Fibroblast of gingiva (primary cell): ENCODE measurements at regions not wholly inside any gene's neighbourhood (a gene's known extent, or its start where the extent isn't known, plus 50 kb on each side); places are given as distances from the start of the nearest gene placed in this dataset.

ENCODE experiments used
- DNase-seq: peaks from one replicate; pipeline ENCODE4 v3.0.0-alpha.2; 2011; ENCODE audit warnings: low read depth

DNA sequence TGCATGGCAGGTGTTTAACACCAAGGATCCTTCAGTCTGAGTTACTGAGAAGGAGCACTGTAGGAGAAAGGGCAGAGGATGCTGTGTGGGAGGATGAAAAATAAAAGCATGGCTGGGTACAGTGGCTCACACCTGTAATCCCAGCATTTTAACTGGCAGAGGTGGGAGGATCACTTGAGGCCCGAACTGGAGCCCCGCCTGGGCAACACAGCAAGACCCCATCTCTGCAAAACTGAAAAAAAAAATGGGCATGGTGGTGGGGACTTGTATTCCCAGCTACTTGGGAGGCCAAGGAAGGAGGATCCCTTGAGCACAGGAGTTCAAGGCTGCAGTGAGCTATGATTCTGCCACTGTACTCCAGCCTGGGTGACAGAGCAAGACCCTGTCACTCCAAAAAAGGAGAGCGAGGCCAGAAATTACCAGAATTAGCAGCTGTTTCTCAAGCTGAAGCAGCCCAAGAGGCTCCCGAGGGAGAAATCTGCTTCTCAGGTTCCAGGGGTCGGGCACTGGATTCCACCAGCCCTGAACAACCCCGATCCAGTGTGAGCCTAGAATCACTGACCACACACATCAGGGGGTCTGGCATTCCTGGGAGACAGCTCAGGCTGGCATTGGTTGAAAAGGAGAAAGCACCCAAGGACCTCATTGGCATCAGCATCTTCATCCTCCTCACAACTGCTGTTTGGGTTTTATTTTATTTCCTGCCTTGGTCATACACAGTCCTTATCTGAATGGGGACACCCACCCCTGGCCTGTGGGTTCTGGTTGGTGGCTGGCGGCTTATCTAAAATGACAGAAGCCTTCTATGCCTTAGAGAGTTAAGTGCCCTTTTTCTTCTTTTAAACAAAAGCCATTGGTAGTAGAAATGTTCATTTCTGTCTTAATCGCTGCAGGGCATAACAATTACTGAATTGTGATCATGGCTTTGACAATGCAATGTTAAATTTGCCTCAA lies 66.3 kb upstream of the TRIM2 start:
- DNase-seq, result no peak

DNA sequence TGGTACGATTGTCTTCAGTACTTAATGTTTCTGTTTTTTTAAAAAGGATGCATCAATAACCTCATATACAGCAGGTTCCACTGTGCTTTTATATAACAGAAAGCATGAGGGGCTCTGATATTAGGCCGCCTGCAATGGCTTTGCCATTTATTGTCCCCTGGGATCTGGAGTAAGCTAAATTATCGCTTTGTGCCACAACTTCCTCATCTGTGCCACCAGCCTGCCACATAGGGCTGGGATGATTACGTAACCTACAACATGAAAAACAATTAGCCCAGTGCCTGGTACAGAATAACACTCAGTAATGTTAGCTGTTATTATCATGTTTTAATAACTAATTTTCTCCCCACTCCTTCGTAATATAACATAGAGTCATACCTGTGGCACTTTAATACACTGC lies 65.5 kb upstream of the TRIM2 start:
- DNase-seq, result no peak

DNA sequence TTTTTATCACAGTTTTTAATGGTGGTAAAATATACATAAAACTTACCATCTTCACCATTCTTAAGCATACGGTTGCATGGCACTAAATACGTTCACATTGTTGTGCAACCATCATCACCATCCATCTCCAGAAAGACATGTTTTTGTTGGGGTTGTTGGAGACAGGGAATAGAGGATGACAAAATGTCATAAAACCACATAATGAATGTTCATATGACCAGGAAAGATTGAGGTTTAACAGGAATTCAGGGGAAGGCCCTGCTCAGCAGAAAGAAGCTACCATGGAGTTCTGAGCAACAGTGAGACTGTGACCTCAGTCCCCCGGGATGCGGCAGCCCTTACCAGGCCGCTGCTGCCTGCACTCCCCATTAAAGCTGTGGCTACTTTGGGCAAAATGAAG lies 63.9 kb upstream of the TRIM2 start:
- no peak for DNase-seq

DNA sequence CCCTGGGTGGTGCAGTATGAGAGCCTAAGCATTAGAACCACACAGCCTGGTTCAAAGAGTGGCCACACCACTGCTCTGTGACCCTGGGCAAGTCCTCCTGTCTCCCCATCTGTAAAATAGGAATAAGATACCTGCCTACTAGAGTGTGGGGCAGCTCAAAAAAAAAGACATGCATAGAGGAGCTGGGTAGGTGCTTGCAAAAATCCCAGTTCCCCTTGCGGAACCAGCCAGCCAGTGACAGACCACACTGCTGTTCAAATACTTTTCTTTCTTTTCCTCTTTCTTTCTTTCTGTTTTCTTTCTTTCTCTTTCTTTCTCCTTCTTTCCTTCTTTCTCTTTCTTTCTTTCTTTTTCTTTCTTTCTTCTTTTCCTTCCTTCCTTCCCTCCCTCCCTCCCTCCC lies 63.0 kb upstream of the TRIM2 start:
- DNase-seq, result no peak

DNA sequence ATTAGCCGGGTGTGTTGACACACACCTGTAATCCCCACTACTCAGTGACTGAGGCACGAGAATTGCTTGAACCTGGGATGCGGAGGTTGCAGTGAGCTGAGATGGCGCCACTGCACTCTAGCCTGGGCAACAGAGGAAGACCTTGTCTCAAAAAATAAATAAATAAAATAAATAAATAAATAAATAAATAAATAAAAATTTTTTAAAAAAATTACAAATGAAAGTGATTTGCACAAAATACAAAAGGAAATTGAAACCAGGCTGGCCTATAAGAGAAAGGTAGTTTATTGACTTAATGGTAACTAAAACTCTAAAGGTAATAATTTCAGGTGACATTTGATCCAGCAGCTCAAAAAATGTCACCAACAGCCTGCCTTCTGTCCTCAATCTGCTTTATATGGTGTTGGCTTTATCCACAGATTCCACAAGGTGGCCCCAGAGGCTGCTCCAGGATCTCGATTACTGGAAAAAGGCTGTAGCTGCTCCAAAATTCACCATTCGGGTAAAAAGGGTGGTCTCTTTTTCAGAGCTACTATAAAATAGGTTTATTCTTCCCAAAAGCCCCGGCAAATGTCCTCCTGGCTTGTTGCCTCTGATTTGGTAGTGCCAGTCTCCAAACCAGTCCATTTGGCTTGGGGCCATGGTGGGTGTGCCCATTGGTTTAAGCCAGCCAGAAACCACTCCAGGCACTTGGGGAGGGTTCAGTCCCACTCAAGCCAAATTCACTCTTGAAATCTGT lies 61.4 kb upstream of the TRIM2 start:
- peak; percentile 62 for DNase-seq

DNA sequence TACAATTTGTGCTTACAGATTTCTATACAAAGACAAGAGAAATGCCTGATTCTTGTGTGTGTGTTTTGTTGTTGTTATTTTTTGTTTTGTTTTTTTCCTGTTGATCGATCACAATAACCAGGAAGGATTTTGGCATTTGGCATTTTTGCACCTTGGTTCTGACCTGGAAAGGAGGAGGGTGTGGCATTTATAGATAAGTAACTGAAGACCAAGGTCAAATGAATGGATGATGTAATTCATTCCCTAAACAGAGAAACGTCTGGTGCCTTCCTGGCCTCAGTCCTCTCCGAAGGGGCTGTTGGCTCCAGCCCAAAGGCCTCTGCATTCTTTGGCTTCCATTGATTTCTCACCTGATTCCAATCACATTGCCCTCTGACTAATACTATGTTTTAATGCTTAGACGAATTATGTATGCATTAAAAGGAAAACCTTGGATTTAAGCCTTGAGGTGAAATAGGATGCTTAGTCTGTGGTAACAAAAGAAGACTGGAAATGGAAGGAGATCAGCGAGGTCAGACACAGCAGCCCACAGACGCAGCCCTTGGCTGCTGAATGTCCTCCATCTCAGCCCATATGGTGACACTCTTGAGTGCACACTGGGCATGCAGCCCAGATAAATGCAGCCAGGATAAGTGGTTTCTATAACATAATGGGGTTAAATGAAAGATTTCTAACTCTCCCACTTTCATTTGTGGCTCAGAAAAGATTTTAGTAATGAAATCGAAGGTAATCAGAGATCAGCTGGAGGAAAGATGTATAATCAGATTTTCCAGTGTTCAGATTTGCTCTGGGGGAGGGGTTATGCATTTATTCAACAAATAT lies 60.5 kb upstream of the TRIM2 start:
- DNase-seq, result peak; percentile 49

DNA sequence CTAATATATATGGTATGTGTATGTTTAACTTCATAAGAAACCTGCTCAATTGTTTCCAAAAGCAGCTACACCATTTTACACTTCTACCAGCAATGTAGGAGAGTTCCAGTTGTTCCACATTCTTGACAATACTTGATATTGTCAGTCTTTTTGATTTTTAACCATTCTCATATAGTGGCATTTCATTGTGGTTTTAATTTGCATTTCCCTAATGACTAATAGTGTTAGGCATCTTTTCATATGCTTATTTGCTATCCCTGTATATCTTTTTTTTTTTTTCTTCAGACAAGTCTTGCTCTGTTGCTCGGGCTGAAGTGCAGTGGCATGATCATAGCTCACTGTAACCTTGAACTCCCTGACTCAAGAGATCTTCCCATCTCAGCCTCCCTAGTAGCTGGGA lies 58.2 kb upstream of the TRIM2 start:
- no peak for DNase-seq

DNA sequence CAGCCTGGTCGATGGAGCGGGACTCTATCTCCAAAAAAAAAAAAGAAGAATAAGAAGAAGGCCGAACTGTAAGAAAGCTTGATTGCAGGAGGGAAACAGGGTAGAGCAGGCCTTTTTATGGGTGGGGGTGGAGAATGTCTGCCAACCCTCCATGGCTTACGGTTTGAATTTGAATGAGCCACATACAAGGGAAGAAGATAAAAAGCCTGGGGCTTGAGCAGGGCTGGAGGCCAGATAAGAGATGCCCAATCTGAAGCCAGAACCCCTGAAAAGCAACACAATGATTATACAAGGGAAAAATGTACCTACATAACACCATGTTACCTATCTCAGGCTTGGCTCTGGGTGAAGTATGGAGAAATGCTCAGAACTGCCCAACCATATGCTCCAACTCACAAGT lies 57.3 kb upstream of the TRIM2 start:
- no peak for DNase-seq

DNA sequence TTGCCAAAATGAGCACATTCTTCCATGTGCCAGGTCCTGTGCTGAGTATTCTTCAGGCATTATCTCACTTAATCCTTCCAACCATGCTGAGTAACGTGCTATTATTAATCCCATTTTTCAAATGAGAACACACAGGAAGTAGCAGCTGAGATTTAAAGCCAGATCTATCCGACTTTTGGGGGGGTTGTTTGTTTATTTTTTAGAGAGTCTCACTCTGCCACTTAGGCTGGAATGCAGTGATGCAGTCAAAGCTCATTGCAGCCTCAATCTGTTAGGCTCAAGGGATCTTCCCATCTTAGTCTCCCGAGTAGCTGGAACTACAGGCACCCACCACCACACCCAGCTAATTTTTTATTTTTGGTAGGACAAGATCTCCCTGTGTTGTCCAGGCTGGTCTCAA lies 55.5 kb upstream of the TRIM2 start:
- DNase-seq, result no peak

DNA sequence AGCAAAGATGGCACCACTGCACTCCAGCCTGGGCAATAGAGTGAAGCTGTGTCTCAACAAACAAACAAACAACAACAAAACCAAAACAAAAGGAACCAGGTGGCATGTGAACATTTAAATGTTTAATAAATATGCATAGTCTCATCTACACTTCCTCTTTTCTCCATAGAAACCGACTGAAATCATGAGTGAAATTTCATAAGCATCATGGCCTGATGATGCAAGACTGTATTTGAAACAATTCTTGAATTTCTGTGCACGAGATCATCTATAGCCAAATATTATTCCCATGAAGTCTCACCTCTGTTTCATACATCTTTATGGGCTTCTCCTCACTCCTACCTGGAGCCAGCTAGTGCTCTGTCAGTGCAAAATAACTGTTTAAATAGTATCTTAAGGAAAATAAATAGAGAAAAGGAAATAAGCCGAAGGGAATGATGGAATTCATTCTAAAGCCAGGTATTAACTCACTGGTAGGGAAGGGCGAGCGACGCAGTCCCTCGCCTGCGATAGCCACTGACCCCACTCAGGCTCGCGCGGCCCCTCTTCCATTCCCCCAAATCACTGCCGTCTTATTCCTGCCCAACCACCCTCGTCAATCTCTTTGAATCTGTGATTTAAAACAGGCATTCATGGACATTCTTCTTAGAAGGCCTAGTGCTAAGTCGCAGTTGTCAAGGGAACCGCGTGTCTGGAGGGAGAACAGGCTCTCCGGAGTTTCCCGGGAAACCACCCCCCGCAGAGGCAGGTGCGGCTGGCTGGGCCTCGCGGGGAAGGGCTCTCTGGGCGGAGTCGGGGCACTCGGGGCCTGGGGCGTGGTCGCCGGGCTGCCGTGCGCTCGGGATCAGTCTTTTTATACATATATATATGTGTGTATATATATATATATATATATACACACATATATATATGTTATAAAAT lies 52.4 kb upstream of the TRIM2 start:
- DNase-seq, result peak; percentile 22

DNA sequence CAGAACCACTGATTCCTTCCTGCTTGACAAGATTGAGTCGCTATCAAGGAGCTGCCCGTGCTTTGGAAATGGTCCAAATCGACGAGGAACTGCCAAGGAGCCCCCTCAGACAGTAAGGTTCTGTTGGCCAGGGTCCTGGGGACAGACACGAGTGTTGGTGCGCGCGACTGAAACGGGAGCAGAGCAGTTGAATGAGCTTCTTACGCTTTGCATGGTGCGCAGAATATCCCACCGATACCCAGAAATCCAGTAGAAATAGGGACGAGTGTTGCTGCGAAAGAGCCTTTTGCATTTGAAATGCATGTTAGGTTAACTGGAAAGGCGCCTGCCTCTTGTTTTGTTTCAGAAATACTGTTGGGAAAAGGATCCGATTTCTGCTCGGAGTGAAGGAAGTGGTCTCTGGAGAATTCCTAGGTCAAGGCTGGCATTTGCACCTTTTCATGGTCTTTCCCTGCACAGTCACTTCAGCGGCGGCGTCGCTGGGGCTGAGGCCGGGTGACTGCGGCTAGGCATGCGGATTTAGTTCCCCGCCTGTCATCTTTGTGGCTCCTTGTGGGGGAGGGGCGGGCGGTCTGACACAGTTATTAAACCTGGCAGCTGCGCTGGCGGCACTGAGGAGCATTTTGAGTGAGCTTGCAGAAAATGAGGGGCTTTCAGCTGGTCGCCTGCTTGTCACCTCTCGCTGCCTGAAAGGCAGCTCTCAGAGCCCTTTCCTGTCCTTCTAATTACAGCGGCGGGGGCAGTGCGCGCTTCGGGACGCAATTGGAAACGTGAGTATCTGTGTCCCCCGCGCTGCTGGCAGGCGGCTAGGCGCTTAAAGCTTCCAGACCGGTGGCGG lies 51.5 kb upstream of the TRIM2 start:
- DNase-seq, result no peak

DNA sequence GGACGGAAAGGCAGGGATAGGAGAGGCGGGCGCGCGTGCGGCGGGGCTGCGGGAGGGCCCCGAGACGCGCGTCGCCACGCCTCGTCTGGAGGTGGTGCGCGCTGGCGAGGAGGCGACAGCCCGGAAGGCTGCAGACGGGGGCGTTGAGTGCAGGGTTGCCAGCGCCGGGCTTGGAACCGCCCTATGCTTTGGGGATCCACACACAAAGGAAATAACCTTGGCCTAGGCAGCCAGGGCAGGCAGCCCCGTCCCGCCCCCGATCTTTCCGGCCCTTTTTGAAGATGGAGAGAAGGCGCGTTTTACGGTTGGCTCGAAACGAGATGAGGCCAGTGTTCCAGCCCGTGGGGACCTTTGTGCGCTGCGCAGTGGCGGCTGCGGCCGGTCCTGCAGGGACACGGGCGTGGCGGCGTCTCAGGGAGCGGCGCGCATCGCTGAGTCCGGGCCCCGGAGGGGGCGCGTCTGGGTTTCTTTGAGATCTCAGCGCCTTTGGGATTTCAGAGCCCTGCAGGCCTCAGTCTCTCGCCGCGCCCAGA lies 50.8 kb upstream of the TRIM2 start:
- DNase-seq, result peak; percentile 11

DNA sequence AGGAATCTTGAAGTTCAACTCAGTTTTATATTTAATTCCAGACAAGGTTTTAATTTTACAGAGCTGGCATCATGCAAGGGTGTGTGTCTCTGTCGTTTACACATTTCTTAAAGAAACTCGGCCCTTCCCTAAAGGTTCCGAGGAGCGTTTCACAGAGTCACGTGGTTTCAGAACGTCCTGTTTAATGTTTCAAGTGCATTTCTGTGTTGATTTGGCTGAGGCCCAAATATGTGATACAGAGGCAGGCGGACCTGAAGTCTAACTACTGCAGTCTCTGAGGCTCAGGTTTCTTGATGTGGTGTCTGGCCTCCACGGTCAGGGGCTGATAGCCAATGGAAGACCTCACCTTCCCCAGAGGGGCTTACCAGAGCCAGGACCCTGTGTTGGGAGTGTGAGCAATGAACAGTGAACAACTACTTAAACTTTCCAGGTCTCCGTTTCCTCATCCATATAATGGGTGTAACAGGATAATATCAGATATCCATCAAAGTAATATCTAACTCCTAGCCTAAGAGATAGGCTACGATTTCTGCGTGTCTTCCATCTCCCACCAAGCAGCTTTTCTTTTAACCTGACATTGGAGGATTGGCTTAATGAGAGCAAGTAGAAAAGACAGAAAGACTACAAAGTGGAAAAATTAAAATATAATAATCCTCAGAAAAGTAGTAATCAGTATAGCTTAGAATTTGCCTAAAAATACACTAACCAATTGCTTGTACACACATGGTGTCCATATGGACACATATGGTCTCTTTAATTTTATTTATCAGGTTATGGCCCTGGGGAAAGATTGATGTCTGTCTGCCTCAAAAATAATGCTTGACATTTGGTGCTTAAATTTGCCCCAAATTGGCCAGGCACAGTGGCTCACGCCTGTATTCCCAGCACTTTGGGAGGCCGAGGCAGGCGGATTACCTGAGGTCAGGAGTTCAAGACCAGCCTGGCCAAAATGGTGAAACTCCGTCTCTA lies 50.0 kb upstream of the TRIM2 start:
- DNase-seq, result no peak
